CD4-positive, alpha-beta T cell (primary cell): ENCODE measurements at regions not wholly inside any gene's neighbourhood (a gene's known extent, or its start where the extent isn't known, plus 50 kb on each side); places are given as distances from the start of the nearest gene placed in this dataset.

Experiments
- ATAC-seq: fragments of 200-7000 bp; cut with Tn5 transposase; one replicate; pipeline ENCODE4 v1.10.0; 2022; ENCODE audit warnings: mild to moderate bottlenecking; ENCODE audit not compliant: poor library complexity
- CTCF ChIA-PET: fragments of 350-600 bp; sonication (Branson Sonifier 250); formaldehyde crosslinking; loops from one replicate; lab custom pipeline; 2021; ENCODE audit warnings: antibody characterized with exemption, inconsistent platforms; lab: Charles Lee
- POLR2A ChIA-PET: fragments of 350-600 bp; sonication (Branson Sonifier 250); formaldehyde crosslinking; loops from one replicate; lab custom pipeline; 2021; ENCODE audit warnings: antibody characterized with exemption, inconsistent platforms; lab: Charles Lee
- DNase-seq, 14 experiments: peaks; one replicate each; pipeline ENCODE4 v3.0.0-alpha.2; 2013 to 2020; ENCODE audit warnings: mixed read lengths in 2 of 14
- H3K27ac ChIP-seq, 2 donors: one replicate each; pipeline versions ENCODE4 v1.5.1 to v1.7.0; 2013; ENCODE audit warnings: low read length in 2 of 2, low read depth in 1 of 2, mild to moderate bottlenecking in 1 of 2
- H3K27me3 ChIP-seq, 2 experiments: 1 replicate in 1 of 2; 2 replicates in 1 of 2; pipeline versions ENCODE4 v1.6.1 to v1.7.0; 2013; ENCODE audit warnings: low read length in 2 of 2, control low read depth in 1 of 2, mild to moderate bottlenecking in 1 of 2, moderate library complexity in 1 of 2; ENCODE audit not compliant: insufficient read depth in 2 of 2, control insufficient read depth in 1 of 2
- H3K36me3 ChIP-seq: one replicate; pipeline ENCODE4 v1.6.1; 2013; ENCODE audit warnings: low read length, control low read depth; ENCODE audit not compliant: insufficient read depth
- H3K4me1 ChIP-seq: one replicate; pipeline ENCODE4 v1.6.1; 2013; ENCODE audit warnings: low read length, control low read depth; ENCODE audit not compliant: insufficient read depth
- H3K4me3 ChIP-seq: one replicate; pipeline ENCODE4 v1.5.1; 2013; ENCODE audit warnings: mild to moderate bottlenecking, low read length, moderate library complexity
- H3K9me3 ChIP-seq, 2 experiments: 1 replicate in 1 of 2; 2 replicates in 1 of 2; pipeline versions ENCODE4 v1.6.1 to v1.7.0; 2013; ENCODE audit warnings: low read length in 2 of 2, mild to moderate bottlenecking in 2 of 2, control low read depth in 1 of 2, moderate library complexity in 1 of 2; ENCODE audit not compliant: control insufficient read depth in 1 of 2, insufficient read depth in 1 of 2
- H3K27ac Mint-ChIP-seq: one replicate; pipeline ENCODE4 v1.8.0; 2020; ENCODE audit warnings: mixed read lengths
- H3K27me3 Mint-ChIP-seq: one replicate; pipeline ENCODE4 v1.8.0; 2021; ENCODE audit warnings: mixed read lengths
- H3K36me3 Mint-ChIP-seq: one replicate; pipeline ENCODE4 v1.8.0; 2021; ENCODE audit warnings: low read depth, mixed read lengths
- H3K4me1 Mint-ChIP-seq: one replicate; pipeline ENCODE4 v1.8.0; 2021; ENCODE audit warnings: low read depth, mixed read lengths
- H3K4me3 Mint-ChIP-seq: one replicate; pipeline ENCODE4 v1.8.0; 2020; ENCODE audit warnings: mild to moderate bottlenecking, mixed read lengths
- H3K9me3 Mint-ChIP-seq: one replicate; pipeline ENCODE4 v1.8.0; 2020; ENCODE audit warnings: mixed read lengths
- CTCF ChIP-seq: fragments of 200-600 bp; IDR thresholded peaks from one replicate; pipeline ENCODE4 v1.8.0; 2022; ENCODE audit warnings: antibody characterized with exemption, mild to moderate bottlenecking
- intact Hi-C, 2 experiments: fragments of 100-400 bp; cut with DNase I in 1 of 2; cut with micrococcal nuclease in 1 of 2; formaldehyde crosslinking; loops; one replicate each; pipeline versions ENCODE4 v1.15.1 to v1.9.0; 2023 to 2025; cut with DNase I, micrococcal nuclease

GRCh38 chr10:21015851-21016250, 118.7 kb upstream of the NEBL start:
- DNase-seq (no peak), ATAC-seq (no peak)
- Mint-ChIP-seq H3K4me1 (no peaks in the 10 kb centered on the region), H3K27me3 (peaks cover 3% of the 10 kb centered on the region), H3K27ac (no peak overlapping the region), H3K36me3 (no peaks in the 10 kb centered on the region), H3K4me3 (no peak overlapping the region), H3K9me3 (no peaks in the 10 kb centered on the region)
- POLR2A ChIA-PET, result no interaction called here
- intact Hi-C loops, result no loop called here
- Histone ChIP-seq H3K27ac (no peak overlapping the region), H3K27me3 (no peaks in the 10 kb centered on the region), H3K9me3 (no peaks in the 10 kb centered on the region), H3K4me3 (no peak overlapping the region), H3K36me3 (no peaks in the 10 kb centered on the region), H3K4me1 (no peaks in the 10 kb centered on the region)
- TF ChIP-seq CTCF, result no peak
- CTCF ChIA-PET, result no interaction called here

GRCh38 chr10:21014141-21014540, 117.0 kb upstream of the NEBL start:
- TF ChIP-seq CTCF, result no peak
- H3K9me3 Mint-ChIP-seq, result no peaks in the 10 kb centered on the region
- intact Hi-C loops, result no loop called here
- no peak for DNase-seq
- H3K36me3 Mint-ChIP-seq, result no peaks in the 10 kb centered on the region
- no peak overlapping the region for H3K4me3 Mint-ChIP-seq
- CTCF ChIA-PET, result no interaction called here
- POLR2A ChIA-PET, result no interaction called here
- Histone ChIP-seq H3K9me3 (no peaks in the 10 kb centered on the region), H3K27me3 (no peaks in the 10 kb centered on the region), H3K4me1 (no peaks in the 10 kb centered on the region), H3K27ac (no peak overlapping the region), H3K36me3 (no peaks in the 10 kb centered on the region), H3K4me3 (no peak overlapping the region)
- ATAC-seq, result no peak
- H3K27ac Mint-ChIP-seq, result no peak overlapping the region
- H3K4me1 Mint-ChIP-seq, result no peaks in the 10 kb centered on the region
- peaks cover 2% of the 10 kb centered on the region for H3K27me3 Mint-ChIP-seq

DNA sequence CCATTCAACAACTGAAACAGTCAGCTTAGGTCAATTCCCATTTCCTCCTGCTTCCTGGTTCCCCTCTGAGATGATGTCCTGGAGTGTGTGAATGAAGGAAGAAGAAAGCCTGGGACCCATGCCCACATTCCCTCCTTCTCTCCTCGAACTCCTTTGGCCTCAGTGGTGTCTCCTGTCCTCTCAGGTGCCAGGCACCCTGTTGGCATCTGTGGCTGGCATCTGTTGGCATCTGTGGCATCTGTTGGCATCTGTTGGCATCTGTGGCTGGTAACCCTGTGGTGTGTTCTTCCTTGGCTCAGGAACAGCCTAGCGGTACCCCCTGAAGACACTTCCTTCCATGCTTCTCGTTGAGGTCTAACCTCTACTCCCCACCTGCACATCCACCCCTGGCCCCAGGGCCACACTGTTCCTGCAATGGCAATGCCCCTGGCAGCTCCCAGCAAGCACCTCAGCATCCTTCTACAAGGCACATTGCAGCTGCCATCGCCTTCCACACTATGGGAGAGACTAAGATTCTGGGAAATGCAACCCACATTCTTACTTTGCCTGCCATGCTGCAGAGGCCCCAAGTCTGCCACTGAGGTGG, 114.4 kb upstream of the NEBL start:
- intact Hi-C loops, result no loop called here
- Mint-ChIP-seq H3K4me1 (no peaks in the 10 kb centered on the region), H3K36me3 (no peaks in the 10 kb centered on the region), H3K27ac (no peak overlapping the region), H3K27me3 (no peaks in the 10 kb centered on the region), H3K9me3 (no peaks in the 10 kb centered on the region), H3K4me3 (no peak overlapping the region)
- Histone ChIP-seq H3K4me3 (no peak overlapping the region), H3K9me3 (no peaks in the 10 kb centered on the region), H3K4me1 (no peaks in the 10 kb centered on the region), H3K27me3 (no peaks in the 10 kb centered on the region), H3K27ac (no peak overlapping the region), H3K36me3 (no peaks in the 10 kb centered on the region)
- ATAC-seq, result no peak
- no peak for TF ChIP-seq CTCF
- POLR2A ChIA-PET, result no interaction called here
- CTCF ChIA-PET, result no interaction called here
- DNase-seq, result no peak
